ENCODE measurements at regions not wholly inside any gene's neighbourhood (a gene's known extent, or its start where the extent isn't known, plus 50 kb on each side); places are given as distances from the start of the nearest gene placed in this dataset.
"Not testable (repeated sequence)": the region's sequence is repeated elsewhere in the genome, so short reads cannot be mapped to it uniquely, and the experiment has no call there.

GRCh38 chr5:124022966-124023365 is 511.0 kb downstream of the CSNK1G3 start:
- intact Hi-C loops (cut with DNase I): no loop called here
- no peak for TF ChIP-seq CTCF (IDR thresholded peaks at IDR 0.05)
- Histone ChIP-seq H3K4me3 (no peak overlapping the region), H3K36me3 (no peaks in the 10 kb centered on the region), H3K27ac (no peak overlapping the region), H3K27me3 (ENCODE audit: low read depth) (no peaks in the 10 kb centered on the region), H3K4me1 (no peaks in the 10 kb centered on the region), H3K9me3 (no peaks in the 10 kb centered on the region)
- DNase-seq (no peak), ATAC-seq (no peak)

DNA sequence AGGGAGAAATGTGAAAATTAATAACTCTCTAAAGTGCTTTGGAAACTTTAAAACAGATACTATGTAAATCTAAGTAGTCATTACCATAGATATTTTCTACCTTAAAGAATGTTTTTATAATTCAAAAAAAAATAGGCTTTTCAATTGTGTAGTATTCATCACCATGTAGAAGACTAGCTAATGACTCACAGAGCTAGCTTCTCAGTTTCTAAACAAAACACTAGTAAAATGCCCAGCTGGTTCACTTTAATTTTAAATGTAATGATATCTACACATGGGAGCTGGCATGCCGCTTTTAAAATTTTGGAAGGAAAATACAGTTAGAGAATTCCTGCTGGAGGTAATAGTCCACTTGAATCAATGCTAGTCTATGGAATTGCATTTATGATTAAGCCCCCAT is 509.8 kb downstream of the CSNK1G3 start:
- H3K27ac ChIP-seq: no peak overlapping the region
- DNase-seq (no peak), ATAC-seq (no peak)
- no peaks in the 10 kb centered on the region for H3K9me3 ChIP-seq
- H3K36me3 ChIP-seq: no peaks in the 10 kb centered on the region
- no peak overlapping the region for H3K4me3 ChIP-seq
- H3K27me3 ChIP-seq (ENCODE audit: low read depth): no peaks in the 10 kb centered on the region
- no peak for TF ChIP-seq CTCF (IDR thresholded peaks at IDR 0.05)
- intact Hi-C loops (cut with DNase I): no loop called here
- H3K4me1 ChIP-seq: no peaks in the 10 kb centered on the region

- H3K9me3 ChIP-seq: no peaks in the 10 kb centered on the region
- no peak for TF ChIP-seq CTCF (IDR thresholded peaks at IDR 0.05)
- no peak overlapping the region for H3K4me3 ChIP-seq
- ATAC-seq: no peak
- DNase-seq: no peak
- H3K27ac ChIP-seq: no peak overlapping the region
- H3K36me3 ChIP-seq: no peaks in the 10 kb centered on the region
- H3K27me3 ChIP-seq (ENCODE audit: low read depth): no peaks in the 10 kb centered on the region
- intact Hi-C loops (cut with DNase I): no loop called here
- no peaks in the 10 kb centered on the region for H3K4me1 ChIP-seq
Observed at GRCh38 chr5:124021066-124021641, 509.2 kb downstream of the CSNK1G3 start.

- H3K4me1 ChIP-seq; H3K9me3 ChIP-seq; DNase-seq; intact Hi-C loops (cut with DNase I); H3K36me3 ChIP-seq; ATAC-seq; H3K27ac ChIP-seq; H3K27me3 ChIP-seq (ENCODE audit: low read depth); H3K4me3 ChIP-seq: not testable (repeated sequence)
Observed at GRCh38 chr5:124017321-124017720, 505.3 kb downstream of the CSNK1G3 start.

GRCh38 chr5:124007675-124008398 is 495.9 kb downstream of the CSNK1G3 start:
- Histone ChIP-seq H3K27me3 (ENCODE audit: low read depth) (no peaks in the 10 kb centered on the region), H3K27ac (no peak overlapping the region), H3K4me3 (no peak overlapping the region), H3K9me3 (peaks cover 26% of the 10 kb centered on the region), H3K36me3 (no peaks in the 10 kb centered on the region), H3K4me1 (no peaks in the 10 kb centered on the region)
- DNase-seq (no peak), ATAC-seq (no peak)
- intact Hi-C loops (cut with DNase I): no loop called here
- no peak for TF ChIP-seq CTCF (IDR thresholded peaks at IDR 0.05)

DNA sequence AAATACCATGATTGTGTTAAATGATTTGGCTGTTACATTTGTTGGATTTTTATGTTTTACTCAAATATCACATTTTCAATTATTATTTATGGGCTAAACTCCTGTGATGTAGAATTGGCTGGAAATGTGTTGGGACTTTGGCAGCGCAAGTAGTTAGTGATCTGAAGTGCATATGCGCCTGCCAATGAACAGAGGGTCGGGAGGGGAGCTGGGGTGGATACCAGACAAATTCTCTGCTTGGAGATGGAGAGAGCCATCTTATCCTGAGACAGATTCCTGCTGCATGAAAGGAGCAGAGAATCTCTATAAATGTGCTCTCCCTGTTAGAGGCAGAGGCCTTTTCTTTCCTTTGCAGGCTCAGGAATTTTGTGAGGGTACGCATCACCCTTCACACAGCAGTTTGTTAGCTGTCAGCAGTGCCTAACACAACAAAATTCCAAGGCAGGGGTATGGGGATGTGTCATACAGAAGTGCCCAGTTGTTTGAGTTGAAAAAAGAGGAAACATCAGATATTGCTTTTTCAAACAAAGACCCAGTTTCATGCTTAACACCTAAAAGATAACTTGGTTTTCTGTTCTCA is 489.1 kb downstream of the CSNK1G3 start:
- TF ChIP-seq CTCF (IDR thresholded peaks at IDR 0.05): no peak
- H3K9me3 ChIP-seq: peaks cover 6% of the 10 kb centered on the region
- intact Hi-C loops (cut with DNase I): no loop called here
- H3K4me1 ChIP-seq: no peaks in the 10 kb centered on the region
- H3K27me3 ChIP-seq (ENCODE audit: low read depth): no peaks in the 10 kb centered on the region
- DNase-seq (no peak), ATAC-seq (no peak)
- no peaks in the 10 kb centered on the region for H3K36me3 ChIP-seq
- H3K27ac ChIP-seq: no peak overlapping the region
- no peak overlapping the region for H3K4me3 ChIP-seq
